Testis (tissue), 2 donors: ENCODE measurements at regions not wholly inside any gene's neighbourhood (a gene's known extent, or its start where the extent isn't known, plus 50 kb on each side); places are given as distances from the start of the nearest gene placed in this dataset.

Source experiments
- DNase-seq: peaks from one replicate; pipeline ENCODE4 v3.0.0-alpha.2; 2019
- H3K27ac ChIP-seq, 2 donors: fragments of 200-600 bp; sonication (generic); one replicate each; pipeline ENCODE4 v1.5.1; 2019
- H3K27me3 ChIP-seq: fragments of 200-600 bp; sonication (generic); one replicate; pipeline ENCODE4 v1.5.1; 2019
- H3K36me3 ChIP-seq: fragments of 200-600 bp; sonication (generic); one replicate; pipeline ENCODE4 v1.5.1; 2017; ENCODE audit warnings: low read depth; ENCODE audit errors: missing control alignments
- H3K4me1 ChIP-seq: fragments of 200-600 bp; sonication (generic); one replicate; pipeline ENCODE4 v1.5.1; 2019
- H3K4me3 ChIP-seq, 2 donors: fragments of 200-600 bp; sonication (generic); one replicate each; pipeline ENCODE4 v1.5.1; 2017 to 2019
- H3K9me3 ChIP-seq: fragments of 200-600 bp; sonication (generic); one replicate; pipeline ENCODE4 v1.5.1; 2017
- POLR2A ChIP-seq: fragments of 450-650 bp; IDR thresholded peaks from one replicate; pipeline ENCODE4 v1.6.1; 2017; ENCODE audit warnings: antibody characterized with exemption, mild to moderate bottlenecking, moderate library complexity
- WGBS, 2 donors: methylation state at CpG; one replicate each; pipeline ENCODE4 v1.1.5; 2018; 5-methylcytosine and 5-hydroxymethylcytosine counted together
- intact Hi-C: fragments of 100-400 bp; cut with DNase I; formaldehyde crosslinking; loops from one replicate; pipeline ENCODE4 v1.15.1; 2023; ENCODE audit warnings: low total_unique reads
- TF ChIP-seq, protein P1 (sequence below), 3 experiments: fragments of 450-650 bp in 2 of 3; fragments of 200-600 bp in 1 of 3; sonication (generic) in 1 of 3; IDR thresholded peaks; one replicate each; pipeline ENCODE4 v1.5.1; 2016 to 2019; ENCODE audit warnings: antibody characterized with exemption in 3 of 3, mild to moderate bottlenecking in 2 of 3, moderate library complexity in 1 of 3

DNA sequence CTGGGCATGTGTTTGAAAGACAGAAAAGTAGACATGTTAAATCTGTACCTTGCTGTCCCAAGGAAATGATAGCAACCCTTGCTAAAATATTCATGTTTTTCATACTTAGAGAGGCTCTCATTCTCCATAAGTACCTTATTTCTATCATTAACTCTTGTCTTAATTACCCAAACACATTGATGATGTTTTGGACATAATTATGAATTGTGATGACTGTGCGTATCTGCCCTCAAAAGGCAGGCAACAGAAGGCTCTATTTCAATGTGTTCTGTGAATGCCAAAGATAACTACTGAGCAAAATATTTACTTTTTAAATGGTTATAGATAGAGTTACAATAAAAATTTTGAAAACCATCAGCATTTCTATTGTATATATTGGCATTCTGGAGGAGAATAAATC lies 1263.8 kb downstream of the ZPLD1 start:
- no peaks in the 10 kb centered on the region for H3K9me3 ChIP-seq
- intact Hi-C loops: no loop called here
- no peak overlapping the region for H3K4me3 ChIP-seq
- TF ChIP-seq, protein P1, sequence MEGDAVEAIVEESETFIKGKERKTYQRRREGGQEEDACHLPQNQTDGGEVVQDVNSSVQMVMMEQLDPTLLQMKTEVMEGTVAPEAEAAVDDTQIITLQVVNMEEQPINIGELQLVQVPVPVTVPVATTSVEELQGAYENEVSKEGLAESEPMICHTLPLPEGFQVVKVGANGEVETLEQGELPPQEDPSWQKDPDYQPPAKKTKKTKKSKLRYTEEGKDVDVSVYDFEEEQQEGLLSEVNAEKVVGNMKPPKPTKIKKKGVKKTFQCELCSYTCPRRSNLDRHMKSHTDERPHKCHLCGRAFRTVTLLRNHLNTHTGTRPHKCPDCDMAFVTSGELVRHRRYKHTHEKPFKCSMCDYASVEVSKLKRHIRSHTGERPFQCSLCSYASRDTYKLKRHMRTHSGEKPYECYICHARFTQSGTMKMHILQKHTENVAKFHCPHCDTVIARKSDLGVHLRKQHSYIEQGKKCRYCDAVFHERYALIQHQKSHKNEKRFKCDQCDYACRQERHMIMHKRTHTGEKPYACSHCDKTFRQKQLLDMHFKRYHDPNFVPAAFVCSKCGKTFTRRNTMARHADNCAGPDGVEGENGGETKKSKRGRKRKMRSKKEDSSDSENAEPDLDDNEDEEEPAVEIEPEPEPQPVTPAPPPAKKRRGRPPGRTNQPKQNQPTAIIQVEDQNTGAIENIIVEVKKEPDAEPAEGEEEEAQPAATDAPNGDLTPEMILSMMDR (IDR thresholded peaks at IDR 0.05): no peak
- TF ChIP-seq POLR2A: no peak
- no peak for DNase-seq
- H3K4me1 ChIP-seq: no peaks in the 10 kb centered on the region
- H3K27me3 ChIP-seq: no peaks in the 10 kb centered on the region
- no peaks in the 10 kb centered on the region for H3K36me3 ChIP-seq
- 89 to 94% methylated on average over 1 of the region's 1 CpG for whole genome bisulfite sequencing, 2 donors
- no peak overlapping the region for H3K27ac ChIP-seq

DNA sequence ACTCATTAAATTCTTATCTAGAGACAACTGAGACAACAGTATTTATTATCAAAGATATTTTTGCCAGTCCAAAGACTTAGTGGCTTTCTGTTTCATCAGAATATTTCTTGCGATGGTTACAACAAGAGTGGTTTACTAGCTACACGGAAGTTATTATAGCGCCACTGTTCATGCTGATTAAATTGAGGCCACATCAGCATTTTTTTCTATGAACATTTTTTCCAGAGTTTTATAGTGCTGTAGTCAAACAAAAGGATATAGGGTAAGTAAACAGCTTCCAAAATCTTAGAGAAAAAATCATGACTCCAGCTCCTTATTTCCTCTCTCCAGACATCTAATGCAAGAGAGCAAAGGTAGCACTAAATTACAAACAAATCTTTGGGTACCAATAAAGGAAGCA lies 1264.4 kb downstream of the ZPLD1 start:
- no peaks in the 10 kb centered on the region for H3K36me3 ChIP-seq
- H3K27me3 ChIP-seq: no peaks in the 10 kb centered on the region
- TF ChIP-seq POLR2A: no peak
- TF ChIP-seq, protein P1 (IDR thresholded peaks at IDR 0.05): no peak
- no peak overlapping the region for H3K27ac ChIP-seq
- intact Hi-C loops: no loop called here
- 65 to 78% methylated on average over 3 of the region's 3 CpGs for WGBS, 2 donors
- no peak for DNase-seq
- no peaks in the 10 kb centered on the region for H3K9me3 ChIP-seq
- H3K4me3 ChIP-seq: no peak overlapping the region
- no peaks in the 10 kb centered on the region for H3K4me1 ChIP-seq

DNA sequence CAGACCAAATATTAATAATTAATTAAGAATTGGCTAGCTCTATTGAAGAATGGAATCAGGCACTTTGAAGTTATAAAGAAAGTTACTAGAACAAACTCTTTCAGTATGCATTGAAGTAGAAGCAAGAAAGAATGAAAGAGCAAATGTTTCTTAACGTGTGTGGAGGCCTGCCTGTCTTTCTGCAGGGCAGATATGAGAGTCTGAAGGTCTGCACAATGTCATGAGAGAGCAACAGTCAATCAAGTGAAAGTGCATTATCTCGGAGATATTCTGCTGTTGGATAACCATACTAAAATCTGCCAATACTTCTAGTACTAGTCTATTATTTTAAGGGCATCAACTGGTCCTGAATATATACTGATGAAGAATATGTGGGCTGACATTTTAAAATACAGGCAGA lies 1270.8 kb downstream of the ZPLD1 start:
- Histone ChIP-seq H3K27ac (no peak overlapping the region), H3K4me3 (no peak overlapping the region), H3K9me3 (no peaks in the 10 kb centered on the region), H3K4me1 (no peaks in the 10 kb centered on the region), H3K27me3 (no peaks in the 10 kb centered on the region), H3K36me3 (no peaks in the 10 kb centered on the region)
- intact Hi-C loops: no loop called here
- DNase-seq: no peak
- 42 to 63% methylated on average over 2 of the region's 2 CpGs for WGBS, 2 donors
- no peak for TF ChIP-seq POLR2A
- TF ChIP-seq, protein P1 (IDR thresholded peaks at IDR 0.05): no peak

DNA sequence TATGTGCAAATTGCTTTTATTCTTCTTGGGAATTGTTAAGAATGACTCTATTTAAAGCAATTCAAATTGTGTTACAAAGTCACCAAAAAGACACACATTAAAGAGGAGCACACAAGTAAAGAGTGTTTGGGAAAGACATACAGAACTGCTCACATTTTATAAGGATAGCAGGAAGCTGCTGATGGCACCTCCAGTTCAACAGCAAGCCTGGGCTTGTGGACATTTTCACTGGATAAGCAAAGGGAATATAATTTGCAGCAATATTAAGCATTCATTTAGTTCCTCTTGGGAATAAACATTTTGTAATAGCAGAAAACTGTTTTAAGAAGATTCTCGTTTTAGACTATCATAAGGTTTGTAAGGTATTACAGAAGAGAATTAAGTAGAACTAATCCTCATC lies 1271.9 kb downstream of the ZPLD1 start:
- Histone ChIP-seq H3K9me3 (no peaks in the 10 kb centered on the region), H3K36me3 (no peaks in the 10 kb centered on the region), H3K27me3 (no peaks in the 10 kb centered on the region), H3K4me3 (no peak overlapping the region), H3K4me1 (no peaks in the 10 kb centered on the region), H3K27ac (no peak overlapping the region)
- DNase-seq: no peak
- intact Hi-C loops: no loop called here
- TF ChIP-seq POLR2A: no peak
- TF ChIP-seq, protein P1 (IDR thresholded peaks at IDR 0.05): no peak
- 44 to 62% methylated on average over 1 of the region's 1 CpG for WGBS, 2 donors

DNA sequence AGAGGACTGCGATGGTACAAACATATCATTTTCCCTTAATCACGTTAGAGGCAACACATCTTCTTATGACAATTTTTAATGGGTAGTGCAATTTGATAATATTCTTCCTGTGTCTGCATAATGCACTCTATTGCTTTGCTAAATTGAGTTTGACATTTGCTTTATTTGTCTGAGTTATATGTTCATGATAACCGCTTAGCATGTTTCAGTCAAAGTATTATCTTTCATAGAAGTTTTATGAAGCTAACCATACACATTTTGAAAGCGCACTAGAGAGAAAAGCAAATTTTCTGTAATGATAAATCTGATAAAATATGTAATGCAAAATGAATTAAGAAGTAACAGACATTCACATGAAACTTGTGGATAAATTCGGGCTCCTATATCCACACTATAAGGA lies 1276.9 kb downstream of the ZPLD1 start:
- no peak for DNase-seq
- no peaks in the 10 kb centered on the region for H3K36me3 ChIP-seq
- no peaks in the 10 kb centered on the region for H3K4me1 ChIP-seq
- WGBS, 2 donors: 85 to 87% methylated on average over 5 of the region's 5 CpGs
- H3K4me3 ChIP-seq: no peak overlapping the region
- H3K27ac ChIP-seq: no peak overlapping the region
- no peaks in the 10 kb centered on the region for H3K27me3 ChIP-seq
- no peaks in the 10 kb centered on the region for H3K9me3 ChIP-seq
- intact Hi-C loops: no loop called here
- no peak for TF ChIP-seq POLR2A
- TF ChIP-seq, protein P1 (IDR thresholded peaks at IDR 0.05): no peak
